ENCODE measurements at regions not wholly inside any gene's neighbourhood (a gene's known extent, or its start where the extent isn't known, plus 50 kb on each side); places are given as distances from the start of the nearest gene placed in this dataset.

- TF ChIP-seq CTCF (IDR thresholded peaks at IDR 0.05; ENCODE audit: control insufficient read depth, insufficient read depth, low read depth, low read length, missing control alignments) = no peak
- no peak for DNase-seq (ENCODE audit: low read depth)
- no peak overlapping the region for H3K4me3 ChIP-seq (ENCODE audit: control insufficient read depth, low read depth, low read length)
Observed at GRCh38 chr10:3580565-3580964, 204.4 kb downstream of the KLF6 start.

DNA sequence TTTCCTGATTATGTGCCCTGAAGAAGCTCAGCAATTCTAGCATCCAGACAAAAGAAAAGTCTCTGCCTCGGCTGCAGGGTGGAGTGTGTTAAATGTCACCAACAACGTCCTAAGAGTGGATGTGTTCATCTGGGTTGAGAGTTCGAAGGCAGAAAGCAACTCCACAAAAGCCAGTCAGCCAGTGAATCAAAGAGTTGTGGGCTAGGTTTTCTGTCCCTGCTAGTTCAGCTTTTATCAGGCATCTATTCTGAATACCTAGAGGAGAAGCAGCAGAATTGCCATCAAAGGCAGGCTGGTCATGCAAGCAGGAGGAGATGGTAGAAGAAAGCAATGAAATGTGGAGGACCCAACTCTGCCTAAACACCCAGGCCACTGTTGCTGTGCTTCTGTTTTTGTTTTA lies 205.2 kb downstream of the KLF6 start:
- H3K4me3 ChIP-seq (ENCODE audit: control insufficient read depth, low read depth, low read length) = no peak overlapping the region
- no peak for DNase-seq (ENCODE audit: low read depth)
- TF ChIP-seq CTCF (IDR thresholded peaks at IDR 0.05; ENCODE audit: control insufficient read depth, insufficient read depth, low read depth, low read length, missing control alignments) = no peak

DNA sequence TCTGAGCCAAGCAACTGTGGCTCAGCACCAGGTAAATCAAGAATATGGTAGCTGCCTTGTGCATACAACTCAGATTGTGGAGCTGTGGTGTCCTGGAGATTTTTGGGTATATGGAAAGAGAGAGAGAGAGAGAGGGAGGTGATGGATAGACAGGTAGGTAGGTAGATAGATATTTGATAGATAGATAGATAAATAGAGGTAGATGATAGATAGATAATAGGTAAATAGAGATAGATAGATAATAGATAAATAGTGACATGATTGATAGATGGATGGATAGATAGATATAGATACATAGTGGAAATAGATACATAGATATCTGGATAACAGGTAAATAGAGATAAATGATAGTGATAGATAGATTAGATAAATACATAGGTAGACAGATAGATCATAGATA lies 206.3 kb downstream of the KLF6 start:
- TF ChIP-seq CTCF (IDR thresholded peaks at IDR 0.05; ENCODE audit: control insufficient read depth, insufficient read depth, low read depth, low read length, missing control alignments) = no peak
- no peak for DNase-seq (ENCODE audit: low read depth)
- H3K4me3 ChIP-seq (ENCODE audit: control insufficient read depth, low read depth, low read length) = no peak overlapping the region

DNA sequence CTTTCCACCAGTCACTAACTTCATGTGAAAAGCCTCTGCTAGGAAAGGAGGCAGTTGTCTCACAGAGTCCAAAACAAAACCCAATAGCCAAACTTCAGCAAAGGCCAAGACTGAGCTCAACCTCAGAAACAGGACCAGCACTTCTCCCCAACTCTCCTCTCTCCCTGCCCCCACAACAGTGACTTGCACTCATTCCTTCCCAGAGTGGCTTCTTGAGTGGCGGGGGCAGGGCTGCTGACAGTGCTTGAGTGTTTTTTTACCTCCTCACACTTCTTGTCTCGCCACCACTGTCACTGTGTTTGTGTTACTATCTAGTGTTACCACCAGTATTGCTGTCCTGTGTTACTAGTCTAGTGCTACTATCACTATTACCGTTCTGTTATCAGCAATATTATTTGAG lies 206.8 kb downstream of the KLF6 start:
- no peak for TF ChIP-seq CTCF (IDR thresholded peaks at IDR 0.05; ENCODE audit: control insufficient read depth, insufficient read depth, low read depth, low read length, missing control alignments)
- no peak for DNase-seq (ENCODE audit: low read depth)
- no peak overlapping the region for H3K4me3 ChIP-seq (ENCODE audit: control insufficient read depth, low read depth, low read length)

GRCh38 chr10:3574451-3574850 lies 210.6 kb downstream of the KLF6 start:
- no peak overlapping the region for H3K4me3 ChIP-seq (ENCODE audit: control insufficient read depth, low read depth, low read length)
- no peak for DNase-seq (ENCODE audit: low read depth)
- no peak for TF ChIP-seq CTCF (IDR thresholded peaks at IDR 0.05; ENCODE audit: control insufficient read depth, insufficient read depth, low read depth, low read length, missing control alignments)

- TF ChIP-seq CTCF (IDR thresholded peaks at IDR 0.05; ENCODE audit: control insufficient read depth, insufficient read depth, low read depth, low read length, missing control alignments) = no peak
- H3K4me3 ChIP-seq (ENCODE audit: control insufficient read depth, low read depth, low read length) = no peak overlapping the region
- DNase-seq (ENCODE audit: low read depth) = no peak
Observed at GRCh38 chr10:3573498-3573897, 211.5 kb downstream of the KLF6 start.

DNA sequence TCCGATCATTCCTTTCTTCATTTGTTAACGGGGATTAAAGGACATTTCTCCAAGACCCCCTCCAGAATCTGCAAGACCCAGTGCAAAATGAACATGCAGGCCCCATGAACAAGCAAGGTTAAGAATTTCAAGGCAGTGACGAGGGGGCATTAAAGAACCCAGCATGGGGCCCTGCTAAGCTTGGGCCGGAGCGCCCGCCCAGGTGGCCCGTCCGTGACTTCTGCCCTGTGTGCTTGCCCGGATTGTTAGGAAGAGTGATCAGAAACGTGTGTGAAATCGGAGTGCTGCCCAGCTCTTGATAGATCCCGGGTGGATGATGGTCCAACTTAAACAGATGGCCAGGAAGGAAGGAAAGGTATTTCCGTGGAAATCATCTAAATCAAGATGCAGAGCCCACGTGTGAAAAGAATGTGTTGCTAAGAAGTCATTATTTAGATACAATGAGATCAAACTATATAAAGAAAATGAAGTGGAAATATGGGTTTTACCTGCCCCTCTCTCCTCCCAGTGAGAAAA lies 213.6 kb downstream of the KLF6 start:
- no peak for DNase-seq (ENCODE audit: low read depth)
- no peak overlapping the region for H3K4me3 ChIP-seq (ENCODE audit: control insufficient read depth, low read depth, low read length)
- no peak for TF ChIP-seq CTCF (IDR thresholded peaks at IDR 0.05; ENCODE audit: control insufficient read depth, insufficient read depth, low read depth, low read length, missing control alignments)
